GM18508 (cell line): ENCODE measurements at regions not wholly inside any gene's neighbourhood (a gene's known extent, or its start where the extent isn't known, plus 50 kb on each side); places are given as distances from the start of the nearest gene placed in this dataset.

ENCODE experiments used
- ATAC-seq: cut with Tn5 transposase; IDR thresholded peaks from one replicate; pipeline ENCODE4 v1.9.1; 2021; ENCODE audit warnings: moderate number of reproducible peaks; ENCODE audit not compliant: insufficient read depth, unreplicated experiment

DNA sequence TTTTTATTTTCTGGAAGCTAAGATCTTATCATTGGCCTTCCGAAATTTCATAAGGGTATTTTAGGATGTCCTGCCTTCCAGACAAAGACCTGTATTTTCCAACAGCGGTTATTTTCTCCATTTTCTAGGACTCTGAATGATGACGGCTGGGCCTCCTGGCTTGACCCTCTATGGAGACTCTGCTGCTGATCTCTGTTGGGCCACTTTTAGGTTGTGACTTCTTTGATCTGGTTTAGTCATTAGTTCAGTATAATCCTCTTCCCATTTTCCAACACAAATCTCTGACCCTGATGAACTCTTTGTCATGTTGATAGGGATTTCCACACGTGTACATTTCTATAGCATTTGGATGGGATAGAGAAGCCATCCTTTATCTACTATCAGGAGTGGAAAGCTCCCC, 93.7 kb downstream of the HS1BP3 start:
- ATAC-seq = no peak

DNA sequence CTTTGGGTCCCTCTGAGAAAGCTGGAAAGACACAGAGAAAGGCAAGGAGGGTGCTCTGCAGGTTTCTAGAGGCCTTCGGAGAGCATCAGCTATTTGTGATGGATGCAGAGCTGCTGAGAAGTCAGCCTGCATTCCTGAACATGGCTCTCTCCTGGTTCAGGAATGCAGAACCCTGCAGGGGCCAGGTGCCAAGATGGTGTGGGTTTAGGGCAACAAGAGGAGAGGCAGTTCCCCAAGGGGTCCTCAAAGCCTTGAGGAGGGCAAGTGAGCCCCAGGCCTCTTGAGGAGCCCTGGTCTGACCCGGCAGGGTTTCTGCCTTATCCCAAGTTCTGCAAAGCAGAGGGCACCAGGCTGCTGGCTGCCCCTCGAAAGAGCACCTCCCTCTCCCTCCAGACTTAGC, 93.3 kb downstream of the HS1BP3 start:
- no peak for ATAC-seq

DNA sequence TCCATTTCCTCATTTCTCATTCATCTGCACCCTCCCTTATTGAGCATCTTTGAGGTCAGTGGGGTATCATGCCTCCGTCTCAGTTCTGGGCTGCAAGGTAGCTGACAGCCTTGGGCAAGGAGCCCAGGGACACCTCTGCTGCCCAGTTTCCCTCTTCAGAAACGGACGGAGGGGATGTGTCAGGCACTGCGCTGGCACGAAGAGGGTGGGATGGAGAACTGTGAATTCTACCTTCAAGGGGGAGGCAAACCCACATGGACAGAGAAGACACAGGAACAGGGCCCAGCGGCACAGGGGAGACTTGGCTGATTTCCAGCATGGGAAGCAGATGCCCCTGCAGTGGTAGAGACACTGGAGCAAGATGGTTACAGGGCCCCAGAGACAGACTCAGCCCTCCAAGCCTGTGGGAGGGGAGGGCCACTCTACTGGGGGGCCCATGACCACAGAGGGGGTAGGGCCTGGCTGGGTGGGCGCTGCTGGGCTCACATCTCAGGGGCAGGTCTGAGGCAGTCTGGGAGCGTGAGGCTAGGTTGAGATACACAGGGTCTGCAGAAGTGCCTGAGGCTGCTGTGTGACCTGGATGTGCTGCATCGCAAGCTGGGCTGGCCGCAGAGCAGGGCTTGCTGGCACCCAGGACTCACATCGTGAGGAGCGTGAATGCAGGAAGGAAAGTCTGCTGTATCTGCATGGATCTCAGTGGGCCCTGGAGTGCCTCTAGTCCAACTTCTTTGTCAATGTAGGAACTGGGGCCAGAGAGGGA, 92.3 kb downstream of the HS1BP3 start:
- ATAC-seq = no peak

DNA sequence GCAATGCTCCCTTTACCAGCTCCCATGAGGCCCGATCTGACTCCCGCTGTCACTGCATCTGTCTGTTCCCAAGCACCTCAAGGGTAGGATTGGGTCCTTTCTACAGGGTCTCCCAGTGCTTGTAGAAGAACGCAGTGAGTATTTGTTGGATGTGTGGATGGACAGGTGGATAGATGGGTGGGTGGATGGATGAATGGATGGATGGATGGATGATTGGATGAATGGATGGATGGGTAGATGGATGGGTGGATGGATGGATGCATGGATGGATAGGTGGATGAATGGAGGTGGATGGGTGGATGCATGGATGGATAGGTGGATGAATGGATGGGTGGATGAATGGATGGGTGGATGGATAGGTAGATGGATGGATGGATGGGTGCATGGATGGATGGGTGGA, 91.6 kb downstream of the HS1BP3 start:
- no peak for ATAC-seq

DNA sequence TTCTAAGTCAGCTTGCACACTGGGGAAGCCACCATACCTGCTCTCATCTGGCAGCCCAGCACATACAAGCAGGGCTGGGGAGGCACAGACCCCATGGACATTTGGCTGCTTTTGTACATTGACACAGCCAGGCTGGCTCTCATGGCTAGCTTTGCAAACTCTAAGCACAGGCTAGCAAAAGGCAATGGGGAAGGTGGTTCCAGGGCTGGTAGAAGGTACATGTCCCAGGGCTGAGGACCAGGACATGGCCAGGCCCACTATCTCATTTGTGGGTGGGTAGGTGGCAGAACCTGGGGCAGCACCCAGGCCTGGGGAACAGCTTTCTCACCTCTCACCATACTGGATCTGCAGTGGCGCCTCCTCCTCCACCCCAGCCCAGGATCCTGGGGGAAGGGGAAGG, 90.9 kb downstream of the HS1BP3 start:
- no peak for ATAC-seq

DNA sequence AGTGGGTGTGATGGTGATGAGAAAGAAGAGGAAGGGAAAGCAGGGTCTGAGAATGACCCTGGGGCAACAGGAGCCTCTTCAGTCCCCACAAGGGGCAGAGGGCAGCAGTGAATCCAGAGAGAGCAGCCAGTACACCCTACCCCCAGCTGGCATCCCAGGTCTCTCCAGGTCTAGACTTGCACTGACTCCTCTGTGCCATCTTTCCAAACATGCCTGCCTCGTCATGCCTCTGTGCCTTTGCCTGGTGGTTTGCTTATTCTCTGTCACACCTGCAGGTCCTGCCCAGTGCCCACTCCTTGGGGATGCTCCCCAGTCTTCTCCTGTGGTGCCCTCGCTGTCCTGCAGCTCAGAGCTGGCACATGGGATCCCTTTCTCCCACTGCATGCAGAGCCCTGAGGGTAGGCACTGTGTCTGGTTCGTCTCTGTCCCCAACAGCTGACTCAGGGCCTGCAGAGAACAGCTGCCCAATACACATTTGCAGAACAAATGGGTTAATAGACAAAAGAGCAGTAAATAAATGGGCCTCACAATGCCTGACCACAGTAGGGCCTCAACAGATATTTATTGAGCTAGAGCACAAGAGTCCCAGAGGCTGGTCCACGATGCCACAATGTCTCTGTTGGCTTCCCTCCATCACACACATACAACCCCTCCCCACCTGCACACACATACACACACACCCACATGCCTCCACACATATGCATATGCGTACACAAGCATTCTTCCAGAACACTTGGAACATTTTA, 89.8 kb downstream of the HS1BP3 start:
- no peak for ATAC-seq

DNA sequence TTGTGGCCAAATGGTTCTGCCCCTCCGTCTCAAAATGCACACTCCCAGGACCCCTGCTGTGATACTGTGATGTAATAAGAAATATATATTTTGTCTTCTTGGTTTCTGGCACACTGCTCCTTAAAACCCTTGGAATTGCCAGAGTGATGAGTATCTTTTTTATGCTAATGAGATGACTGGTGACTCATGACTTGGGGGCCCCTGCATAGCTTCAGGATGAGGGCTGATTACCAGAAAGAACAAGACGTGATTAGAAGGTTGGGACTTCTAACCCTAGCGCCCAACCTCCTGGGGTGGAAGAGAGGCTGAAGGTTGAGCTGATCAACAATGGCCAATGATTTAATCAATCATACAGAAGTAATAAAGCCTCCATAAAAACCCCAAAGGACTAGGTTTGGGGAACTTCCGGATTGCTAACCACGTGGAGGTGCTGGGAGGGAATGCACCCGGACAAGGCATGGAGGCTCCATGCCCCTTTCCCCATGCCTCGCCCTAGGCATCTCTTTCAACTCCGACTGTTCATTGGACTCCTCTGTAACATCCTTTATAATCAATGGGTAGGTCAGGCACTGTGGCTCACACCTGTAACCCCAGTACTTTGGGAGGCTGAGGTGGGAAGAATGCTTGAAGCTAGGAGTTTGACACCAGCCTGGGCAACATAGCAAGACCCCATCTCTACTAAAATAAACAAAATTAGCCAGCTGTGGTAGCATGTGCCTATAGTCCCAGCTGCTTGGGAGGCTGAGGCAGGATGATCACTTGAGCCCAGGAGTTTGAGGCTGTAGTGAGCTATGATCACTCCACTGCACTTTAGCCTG, 89.1 kb downstream of the HS1BP3 start:
- ATAC-seq = no peak

DNA sequence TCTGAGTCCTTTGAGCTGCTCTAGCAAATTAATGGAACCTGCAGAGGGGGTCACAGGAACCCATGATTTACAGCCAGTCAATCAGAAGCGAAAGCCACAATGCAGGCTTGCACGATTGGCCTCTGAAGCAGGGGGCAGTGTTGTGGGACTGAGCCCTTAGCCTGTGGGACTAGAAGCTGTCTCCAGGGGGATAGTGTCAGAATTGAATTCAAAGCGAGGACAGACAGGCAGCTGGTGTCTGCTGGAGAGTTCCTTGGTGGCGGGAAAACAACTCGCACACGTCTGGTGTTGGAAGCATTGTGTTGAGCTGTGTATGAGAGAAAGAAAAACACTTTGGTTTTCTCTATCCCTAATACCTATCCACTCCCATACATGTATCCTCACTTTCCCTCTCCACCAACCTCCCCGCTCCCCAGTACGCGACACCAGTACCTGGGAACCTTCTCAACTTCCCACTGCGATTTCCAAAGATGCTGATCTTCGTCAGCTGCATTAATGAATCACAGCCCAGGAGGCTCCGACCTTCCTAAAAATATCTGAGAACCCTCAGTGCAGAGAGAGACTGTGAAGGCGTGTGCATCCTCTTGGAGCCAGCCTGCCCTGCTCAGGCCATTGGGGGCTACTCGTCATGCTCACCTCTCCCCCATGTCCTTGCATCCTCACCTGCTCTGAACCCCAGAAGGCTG, 88.2 kb downstream of the HS1BP3 start:
- no peak for ATAC-seq

DNA sequence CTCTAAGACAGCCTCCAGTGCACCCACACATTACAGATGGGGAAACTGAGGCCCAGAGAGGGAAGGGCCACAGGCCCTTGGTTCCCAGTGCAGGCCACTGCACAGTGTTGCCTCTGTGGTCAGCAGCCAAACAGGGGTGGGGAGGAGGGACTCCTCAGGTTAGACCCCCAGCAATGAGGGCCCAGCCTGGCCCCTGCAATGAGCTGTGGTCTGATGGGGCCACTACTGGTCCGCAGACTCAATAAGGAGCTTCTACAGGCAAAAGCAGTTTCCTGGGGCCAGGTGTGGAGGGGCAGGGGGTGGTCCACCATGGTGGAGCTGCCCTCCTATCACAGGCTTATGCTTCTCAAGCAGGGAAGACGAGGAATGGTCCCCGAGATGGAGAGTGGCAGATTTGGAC, 87.6 kb downstream of the HS1BP3 start:
- ATAC-seq = no peak

DNA sequence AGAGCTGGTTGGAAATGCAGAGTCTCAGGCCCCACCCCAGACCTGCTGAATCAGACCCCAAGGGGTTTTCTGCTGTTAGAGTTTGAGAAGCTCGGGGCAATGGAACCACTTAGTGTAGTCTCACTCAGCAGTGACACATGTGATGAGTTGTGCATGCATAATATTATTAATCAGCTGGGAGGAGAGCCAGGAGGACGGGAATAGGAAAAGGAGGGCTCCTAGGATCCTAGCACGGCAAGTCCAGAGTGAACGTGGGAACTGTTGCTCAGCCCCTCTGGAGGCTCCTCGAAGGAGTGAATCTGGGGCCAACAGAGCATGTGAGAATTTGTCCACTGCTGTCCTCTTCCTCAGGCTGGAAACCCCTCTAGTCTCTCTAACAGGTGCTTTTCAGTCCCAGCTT, 87.1 kb downstream of the HS1BP3 start:
- ATAC-seq = no peak

DNA sequence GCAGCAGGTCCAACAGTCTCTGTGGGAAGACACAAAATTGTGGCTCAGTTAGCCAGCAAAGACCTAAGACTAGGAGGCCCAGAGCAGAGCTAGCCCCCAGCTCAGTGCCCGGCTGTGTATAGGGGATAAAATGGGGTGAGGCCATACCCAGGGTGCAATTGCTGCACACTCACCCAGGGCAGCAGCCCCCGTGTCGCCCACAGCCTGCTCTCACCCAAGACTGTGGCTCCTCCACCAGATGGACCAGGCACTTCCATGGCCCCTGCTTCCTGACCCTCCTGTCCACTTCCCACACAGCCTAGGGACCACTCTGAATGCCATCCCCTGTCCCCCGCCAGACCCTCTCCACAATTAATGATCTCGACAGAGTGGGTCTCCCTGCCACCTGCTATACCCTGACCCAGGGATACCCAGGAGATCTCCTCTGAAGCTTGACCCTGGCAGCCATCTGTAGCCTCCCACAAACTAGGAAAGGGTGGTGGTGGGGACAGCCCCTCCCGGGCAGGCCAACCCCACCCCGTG, 85.7 kb downstream of the HS1BP3 start:
- ATAC-seq = no peak

DNA sequence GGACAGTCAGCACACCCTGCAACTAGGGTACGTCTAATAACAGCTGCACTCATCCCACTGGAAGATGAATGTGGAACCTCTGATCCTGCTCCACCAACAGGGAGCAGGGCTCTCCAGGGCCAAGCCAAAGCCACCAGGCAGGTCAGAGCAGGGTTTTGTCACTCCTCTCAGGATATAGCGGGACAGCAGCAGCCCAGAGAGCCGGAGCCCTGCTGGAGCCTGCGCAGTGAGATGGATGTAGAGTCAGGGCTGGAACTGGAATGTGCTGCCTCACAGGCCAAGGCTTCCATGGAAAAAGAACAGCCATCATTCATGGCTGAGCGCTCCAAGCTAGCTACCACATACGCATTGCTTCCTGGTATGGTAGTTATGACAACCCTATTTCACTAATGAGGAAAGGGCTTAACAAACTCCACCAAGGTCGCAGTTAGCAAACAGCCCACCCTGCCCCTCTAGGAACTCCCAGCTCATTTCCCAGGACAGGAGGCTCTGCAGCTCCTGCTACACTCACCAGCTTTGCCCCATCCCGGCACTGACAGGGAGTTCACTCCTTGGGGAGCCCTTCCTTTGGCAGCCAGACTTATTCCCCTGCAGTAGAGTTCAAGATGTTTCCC, 85.2 kb downstream of the HS1BP3 start:
- no peak for ATAC-seq

DNA sequence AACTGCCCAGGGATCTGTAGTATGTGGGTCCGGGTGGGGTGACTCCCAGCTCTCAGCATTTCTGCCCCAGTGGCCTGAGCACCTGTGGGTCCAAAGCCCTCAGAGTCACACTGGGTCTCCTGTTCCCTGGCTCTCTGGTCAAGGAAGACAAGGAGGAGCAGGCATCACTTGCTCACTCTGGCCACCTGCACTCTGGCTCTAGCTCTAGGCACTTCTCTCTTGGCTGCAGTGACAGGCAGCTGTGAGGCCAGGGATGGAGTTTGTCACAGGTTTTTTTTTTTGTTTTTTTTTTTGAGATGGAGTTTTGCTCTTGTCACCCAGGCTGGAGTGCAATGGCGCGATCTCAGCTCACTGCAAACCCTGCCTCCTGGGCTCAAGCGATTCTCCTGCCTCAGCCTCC, 84.6 kb downstream of the HS1BP3 start:
- no peak for ATAC-seq

DNA sequence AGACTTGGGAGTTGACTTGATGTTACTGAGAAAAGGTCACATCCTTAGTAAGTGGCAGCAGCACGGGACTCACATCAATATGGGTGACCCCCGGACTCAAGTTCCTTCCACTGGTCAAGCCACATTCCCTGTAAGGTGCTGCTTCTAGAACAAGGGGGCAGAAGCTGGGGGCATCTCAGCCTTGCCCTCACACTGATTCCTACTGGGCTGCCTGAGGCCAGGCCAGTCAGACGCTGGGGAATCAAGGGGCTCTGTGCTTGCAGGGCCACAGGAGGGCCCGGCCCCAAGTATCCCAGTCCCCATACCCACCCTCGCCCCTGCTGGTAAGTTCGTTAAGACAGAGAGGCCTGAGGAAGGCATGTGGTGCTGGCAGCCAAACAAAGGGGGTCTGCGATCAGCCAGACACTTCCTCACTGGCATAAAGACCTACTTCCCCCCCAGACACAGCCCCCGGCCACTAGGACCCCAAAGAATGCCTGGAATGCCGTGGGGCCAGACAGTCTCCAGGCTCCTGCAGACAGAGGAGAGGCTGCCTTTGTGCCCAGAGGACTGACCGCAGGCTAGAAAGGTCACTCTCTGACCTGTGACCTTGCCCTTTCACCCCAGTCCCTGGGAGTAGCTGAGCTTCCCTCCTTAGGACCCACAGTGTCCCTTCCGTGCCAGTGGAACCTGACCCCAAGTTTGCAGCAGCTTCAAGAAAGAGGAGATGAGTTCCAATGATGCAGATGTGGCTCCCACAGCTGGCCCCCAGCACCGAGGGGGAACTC, 83.6 kb downstream of the HS1BP3 start:
- no peak for ATAC-seq
